ENCODE measurements at regions not wholly inside any gene's neighbourhood (a gene's known extent, or its start where the extent isn't known, plus 50 kb on each side); places are given as distances from the start of the nearest gene placed in this dataset.

- Histone ChIP-seq H4K20me1 (ENCODE audit: insufficient read depth) (no peaks in the 10 kb centered on the region), H3K27me3 (ENCODE audit: insufficient read depth, low read depth) (no peaks in the 10 kb centered on the region), H3K36me3 (ENCODE audit: low read depth) (no peaks in the 10 kb centered on the region), H3K4me2 (no peak overlapping the region), H2AFZ (no peak overlapping the region), H3K27ac (no peak overlapping the region), H3K9me3 (ENCODE audit: insufficient read depth, low read depth) (no peaks in the 10 kb centered on the region), H3F3A (ENCODE audit: insufficient read depth, low read depth) (no peaks in the 10 kb centered on the region), H3K79me2 (ENCODE audit: low read depth) (no peaks in the 10 kb centered on the region), H3K4me1 (replicated peaks; ENCODE audit: insufficient read depth) (peaks cover 11% of the 10 kb centered on the region; the same call in 1 of the 2 replicates), H3K9me2 (ENCODE audit: insufficient read depth) (no peaks in the 10 kb centered on the region; the same call in 1 of the 2 replicates), H3K4me3 (no peak overlapping the region)
- intact Hi-C loops (cut with micrococcal nuclease; ENCODE audit: unreplicated experiment) = no loop called here
- TF ChIP-seq EZH2 (IDR thresholded peaks at IDR 0.05; ENCODE audit: low read depth) (no peak), CTCF (conservative IDR thresholded peaks at IDR 0.05) (no peak)
- ChIA-PET CTCF (no interaction called here), POLR2A (ENCODE audit: unreplicated experiment) (no interaction called here)
- no peak for DNase-seq
- no TSS peak for BruUV-seq (replicated peaks)
These were observed 240.6 kb upstream of the CXCR4 start for GRCh38 chr2:136358576-136358975.

GRCh38 chr2:136357007-136357380 is 239.0 kb upstream of the CXCR4 start:
- CTCF ChIA-PET = no interaction called here
- peaks cover 6% of the 10 kb centered on the region; the same call in 1 of the 2 replicates for H3K4me1 ChIP-seq (replicated peaks; ENCODE audit: insufficient read depth)
- TF ChIP-seq CTCF (conservative IDR thresholded peaks at IDR 0.05) (no peak), EZH2 (IDR thresholded peaks at IDR 0.05; ENCODE audit: low read depth) (no peak)
- no peak for DNase-seq
- no peak overlapping the region for H3K27ac ChIP-seq
- H3K27me3 ChIP-seq (ENCODE audit: insufficient read depth, low read depth) = no peaks in the 10 kb centered on the region
- BruUV-seq (replicated peaks) = no TSS peak
- no peaks in the 10 kb centered on the region for H3K36me3 ChIP-seq (ENCODE audit: low read depth)
- H3K4me2 ChIP-seq = no peak overlapping the region
- intact Hi-C loops (cut with micrococcal nuclease; ENCODE audit: unreplicated experiment) = no loop called here
- no peak overlapping the region for H2AFZ ChIP-seq
- H3K9me2 ChIP-seq (ENCODE audit: insufficient read depth) = no peaks in the 10 kb centered on the region; the same call in 1 of the 2 replicates
- no peaks in the 10 kb centered on the region for H4K20me1 ChIP-seq (ENCODE audit: insufficient read depth)
- POLR2A ChIA-PET (ENCODE audit: unreplicated experiment) = no interaction called here
- H3K79me2 ChIP-seq (ENCODE audit: low read depth) = no peaks in the 10 kb centered on the region
- H3K4me3 ChIP-seq = no peak overlapping the region
- H3K9me3 ChIP-seq (ENCODE audit: insufficient read depth, low read depth) = no peaks in the 10 kb centered on the region
- H3F3A ChIP-seq (ENCODE audit: insufficient read depth, low read depth) = no peaks in the 10 kb centered on the region

GRCh38 chr2:136356125-136357006 is 238.4 kb upstream of the CXCR4 start:
- no TSS peak for BruUV-seq (replicated peaks)
- H4K20me1 ChIP-seq (ENCODE audit: insufficient read depth) = no peaks in the 10 kb centered on the region
- DNase-seq = no peak
- H3K4me2 ChIP-seq = no peak overlapping the region
- no peaks in the 10 kb centered on the region for H3K27me3 ChIP-seq (ENCODE audit: insufficient read depth, low read depth)
- no peaks in the 10 kb centered on the region; the same call in 1 of the 2 replicates for H3K9me2 ChIP-seq (ENCODE audit: insufficient read depth)
- CTCF ChIA-PET = no interaction called here
- POLR2A ChIA-PET (ENCODE audit: unreplicated experiment) = no interaction called here
- no peak overlapping the region for H3K27ac ChIP-seq
- H3K4me1 ChIP-seq (replicated peaks; ENCODE audit: insufficient read depth) = peaks cover 6% of the 10 kb centered on the region; the same call in 1 of the 2 replicates
- H3F3A ChIP-seq (ENCODE audit: insufficient read depth, low read depth) = no peaks in the 10 kb centered on the region
- no peaks in the 10 kb centered on the region for H3K9me3 ChIP-seq (ENCODE audit: insufficient read depth, low read depth)
- intact Hi-C loops (cut with micrococcal nuclease; ENCODE audit: unreplicated experiment) = no loop called here
- no peaks in the 10 kb centered on the region for H3K36me3 ChIP-seq (ENCODE audit: low read depth)
- no peak overlapping the region for H3K4me3 ChIP-seq
- H3K79me2 ChIP-seq (ENCODE audit: low read depth) = no peaks in the 10 kb centered on the region
- no peak overlapping the region for H2AFZ ChIP-seq
- no peak for TF ChIP-seq EZH2 (IDR thresholded peaks at IDR 0.05; ENCODE audit: low read depth)
- TF ChIP-seq CTCF (conservative IDR thresholded peaks at IDR 0.05) = no peak
